ENCODE measurements at regions not wholly inside any gene's neighbourhood (a gene's known extent, or its start where the extent isn't known, plus 50 kb on each side); places are given as distances from the start of the nearest gene placed in this dataset.

- in situ Hi-C loops (cut with MboI; ENCODE audit: low pct_unique_long_range_greater_than_20kb, low sequenced_read_pairs): no loop called here
- no peak for DNase-seq
These were observed 487.6 kb downstream of the COG6 start for GRCh38 chr13:40143106-40143505.

- no peak for DNase-seq
- in situ Hi-C loops (cut with MboI; ENCODE audit: low pct_unique_long_range_greater_than_20kb, low sequenced_read_pairs): no loop called here
These were observed 488.1 kb downstream of the COG6 start for GRCh38 chr13:40143559-40143958.

GRCh38 chr13:40145139-40145538 lies 489.7 kb downstream of the COG6 start:
- in situ Hi-C loops (cut with MboI; ENCODE audit: low pct_unique_long_range_greater_than_20kb, low sequenced_read_pairs): no loop called here
- DNase-seq: no peak

GRCh38 chr13:40146063-40146462 lies 490.6 kb downstream of the COG6 start:
- no peak for DNase-seq

DNA sequence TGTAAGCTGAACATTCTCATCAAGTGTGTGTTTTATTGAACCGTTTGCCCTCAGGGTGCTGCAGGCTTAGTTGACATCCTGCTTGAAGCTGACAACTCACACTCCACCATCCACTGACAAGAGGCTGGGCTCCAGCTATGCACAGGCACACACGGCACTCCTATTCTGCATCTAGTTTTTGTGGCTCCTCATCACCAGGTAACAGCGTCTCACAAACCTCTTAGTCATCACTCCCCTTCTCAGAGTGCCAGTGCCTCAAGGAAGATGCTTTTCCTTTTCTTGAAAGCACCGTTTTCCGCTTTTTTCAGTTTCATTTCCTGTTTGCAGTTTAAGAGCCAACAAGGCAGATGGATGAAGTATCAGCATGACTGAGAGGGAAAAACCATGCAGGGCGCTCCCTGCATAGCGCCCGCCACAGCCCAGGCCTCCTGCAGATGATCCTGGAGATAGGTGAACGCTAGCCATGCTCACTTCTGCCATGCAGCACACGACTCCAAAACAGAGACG lies 491.2 kb downstream of the COG6 start:
- in situ Hi-C loops (cut with MboI; ENCODE audit: low pct_unique_long_range_greater_than_20kb, low sequenced_read_pairs): no loop called here
- DNase-seq: no peak

More at GRCh38 chr13:40146063-40146462, 490.6 kb downstream of the COG6 start:
- in situ Hi-C loops (cut with MboI; ENCODE audit: low pct_unique_long_range_greater_than_20kb, low sequenced_read_pairs): no loop called here

GRCh38 chr13:40148101-40148500 lies 492.6 kb downstream of the COG6 start:
- no peak for DNase-seq

DNA sequence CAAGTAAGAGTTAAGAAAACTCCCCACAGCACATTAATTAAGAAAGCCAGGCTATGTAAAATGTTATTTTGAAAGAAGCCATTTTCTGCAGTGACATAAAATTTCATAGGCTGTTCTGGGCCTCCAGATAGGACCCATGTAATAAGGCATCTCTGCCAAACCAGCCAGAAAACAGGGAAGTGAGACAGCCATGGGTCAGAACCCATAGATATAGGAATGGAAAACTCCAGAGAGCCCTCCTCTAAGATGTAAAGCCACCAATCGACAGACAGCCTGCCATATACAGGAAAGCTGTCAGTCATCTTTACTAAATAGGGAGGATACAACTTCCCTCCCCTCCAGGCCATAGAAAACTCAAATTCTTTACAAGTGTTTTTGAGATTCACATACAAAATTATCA lies 493.3 kb downstream of the COG6 start:
- no peak for DNase-seq
- in situ Hi-C loops (cut with MboI; ENCODE audit: low pct_unique_long_range_greater_than_20kb, low sequenced_read_pairs): no loop called here

More at GRCh38 chr13:40148101-40148500, 492.6 kb downstream of the COG6 start:
- in situ Hi-C loops (cut with MboI; ENCODE audit: low pct_unique_long_range_greater_than_20kb, low sequenced_read_pairs): no loop called here

GRCh38 chr13:40149611-40150274 lies 494.3 kb downstream of the COG6 start:
- DNase-seq: no peak
- in situ Hi-C loops (cut with MboI; ENCODE audit: low pct_unique_long_range_greater_than_20kb, low sequenced_read_pairs): no loop called here

GRCh38 chr13:40151673-40152072 lies 496.2 kb downstream of the COG6 start:
- no peak for DNase-seq
- in situ Hi-C loops (cut with MboI; ENCODE audit: low pct_unique_long_range_greater_than_20kb, low sequenced_read_pairs): no loop called here

- in situ Hi-C loops (cut with MboI; ENCODE audit: low pct_unique_long_range_greater_than_20kb, low sequenced_read_pairs): no loop called here
- peak; percentile 6 for DNase-seq
These were observed 496.7 kb downstream of the COG6 start for GRCh38 chr13:40152145-40152544.

DNA sequence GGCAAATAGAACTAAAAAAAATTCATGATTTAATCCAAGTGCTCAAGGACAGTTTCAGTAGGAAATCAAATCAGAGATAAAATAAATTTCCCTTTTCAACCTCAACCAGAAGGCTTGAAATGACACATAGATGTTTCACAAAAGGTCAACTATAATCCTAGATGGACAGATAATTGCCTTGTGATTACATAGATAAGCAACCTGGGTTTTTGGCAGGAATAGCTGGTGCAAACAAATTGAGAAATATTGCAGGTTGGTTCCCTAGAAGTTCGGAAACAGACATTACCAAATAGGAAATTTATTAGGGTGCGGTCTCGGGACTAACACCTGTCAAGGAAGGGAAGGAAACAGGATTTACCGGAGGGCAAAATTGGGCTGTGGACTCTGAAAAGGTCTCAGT lies 497.5 kb downstream of the COG6 start:
- DNase-seq: no peak
- in situ Hi-C loops (cut with MboI; ENCODE audit: low pct_unique_long_range_greater_than_20kb, low sequenced_read_pairs): no loop called here

- in situ Hi-C loops (cut with MboI; ENCODE audit: low pct_unique_long_range_greater_than_20kb, low sequenced_read_pairs): no loop called here
- DNase-seq: no peak
These were observed 498.1 kb downstream of the COG6 start for GRCh38 chr13:40153516-40153915.

GRCh38 chr13:40155201-40155600 lies 499.7 kb downstream of the COG6 start:
- in situ Hi-C loops (cut with MboI; ENCODE audit: low pct_unique_long_range_greater_than_20kb, low sequenced_read_pairs): no loop called here

DNA sequence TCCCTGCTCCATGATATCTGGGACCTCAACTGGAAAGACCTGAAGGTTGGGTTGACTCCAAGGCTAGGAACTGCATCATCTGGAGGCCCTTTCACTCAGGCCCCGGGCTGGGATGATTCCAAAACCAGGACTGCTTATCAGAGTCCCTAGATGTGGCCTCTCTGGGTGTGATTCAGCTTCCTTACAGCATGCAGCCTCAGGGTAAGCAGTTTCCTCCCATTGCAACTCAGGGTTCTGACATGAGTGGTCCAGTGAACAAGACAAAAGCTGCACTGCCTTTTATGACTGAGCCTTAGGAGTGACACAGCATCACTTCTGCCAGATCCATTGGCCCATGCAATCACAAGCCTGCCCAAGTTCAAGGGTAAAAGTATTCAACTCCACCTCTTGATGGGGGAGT lies 502.8 kb downstream of the COG6 start:
- DNase-seq: no peak
- in situ Hi-C loops (cut with MboI; ENCODE audit: low pct_unique_long_range_greater_than_20kb, low sequenced_read_pairs): no loop called here

More at GRCh38 chr13:40155201-40155600, 499.7 kb downstream of the COG6 start:
- no peak for DNase-seq

GRCh38 chr13:40158757-40159156 lies 503.3 kb downstream of the COG6 start:
- in situ Hi-C loops (cut with MboI; ENCODE audit: low pct_unique_long_range_greater_than_20kb, low sequenced_read_pairs): no loop called here
- DNase-seq: no peak

GRCh38 chr13:40159736-40160135 lies 504.3 kb downstream of the COG6 start:
- in situ Hi-C loops (cut with MboI; ENCODE audit: low pct_unique_long_range_greater_than_20kb, low sequenced_read_pairs): no loop called here
- no peak for DNase-seq

DNA sequence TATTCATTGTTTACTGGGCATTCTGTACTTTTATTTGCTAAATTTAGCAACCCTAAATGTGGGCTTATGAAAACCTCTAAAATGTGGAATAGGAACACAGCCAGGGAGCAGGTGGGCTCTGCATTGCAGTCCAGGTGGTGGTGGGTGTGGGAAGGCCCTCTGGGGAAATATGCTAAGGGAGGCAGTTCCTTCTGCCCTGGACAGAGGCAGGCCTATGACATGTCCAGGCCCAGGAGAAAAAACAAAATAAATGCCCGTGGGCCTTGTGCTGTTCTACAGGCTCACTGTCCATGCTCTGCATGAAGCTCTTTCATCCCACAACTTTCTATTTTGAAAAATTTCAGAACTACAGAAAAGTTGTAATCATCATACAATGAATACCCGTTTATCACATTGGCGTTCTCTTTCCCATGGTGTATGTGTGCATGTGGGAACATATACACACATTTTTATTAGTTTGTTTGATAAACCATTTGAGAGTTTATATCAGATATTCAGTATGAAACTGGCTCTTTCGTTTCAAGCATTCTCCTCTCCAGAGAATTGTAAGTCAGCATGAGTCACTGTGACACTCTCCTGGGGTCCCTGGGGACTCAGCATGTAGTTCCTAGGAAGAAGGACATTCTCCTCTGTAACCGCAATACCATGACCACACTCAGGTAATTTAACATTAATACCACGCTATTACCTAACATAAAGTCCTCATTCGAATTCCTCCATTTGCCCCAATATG lies 505.3 kb downstream of the COG6 start:
- in situ Hi-C loops (cut with MboI; ENCODE audit: low pct_unique_long_range_greater_than_20kb, low sequenced_read_pairs): no loop called here
- no peak for DNase-seq

DNA sequence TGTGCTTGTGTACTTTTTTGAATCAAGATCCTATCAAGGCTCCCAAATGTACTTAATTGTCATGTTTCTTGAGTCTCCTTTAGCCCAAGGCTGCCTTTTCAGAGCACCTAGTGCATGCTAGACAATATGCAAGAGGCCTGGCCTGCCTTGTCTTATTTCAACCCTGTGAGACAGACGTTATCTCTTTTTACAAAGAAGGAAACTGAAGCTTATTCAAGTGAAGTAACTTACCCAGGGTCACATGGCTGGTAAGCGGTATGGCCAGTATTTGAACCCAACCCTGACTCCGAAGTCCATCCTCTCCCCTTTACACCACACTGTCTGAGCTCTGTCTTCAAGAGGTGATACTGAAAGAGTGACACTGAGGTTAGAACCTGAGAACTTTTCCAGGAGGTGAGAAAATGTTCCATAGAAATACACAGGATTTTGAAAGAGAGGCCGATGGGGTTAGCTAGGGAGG lies 505.1 kb downstream of the FOXO1 start:
- in situ Hi-C loops (cut with MboI; ENCODE audit: low pct_unique_long_range_greater_than_20kb, low sequenced_read_pairs): no loop called here
- no peak for DNase-seq

DNA sequence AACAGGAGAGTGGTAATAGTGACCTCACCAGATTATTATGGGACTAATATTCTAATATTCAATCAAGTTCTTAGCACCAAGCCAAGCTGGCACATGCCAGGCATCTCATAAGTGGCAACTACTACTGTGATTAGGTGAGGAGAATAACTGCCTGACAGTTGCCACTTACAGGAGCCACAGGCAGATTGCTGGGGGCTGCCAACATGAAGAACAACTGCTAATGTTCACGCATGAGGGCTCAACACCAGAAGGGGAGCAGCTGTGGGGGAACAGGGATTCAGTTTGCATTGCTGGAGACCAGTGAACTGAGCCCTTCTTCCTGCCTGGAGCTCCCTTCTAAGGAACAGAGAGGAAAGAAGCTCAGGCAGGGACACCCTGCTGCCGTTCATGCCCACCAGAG lies 504.5 kb downstream of the FOXO1 start:
- in situ Hi-C loops (cut with MboI; ENCODE audit: low pct_unique_long_range_greater_than_20kb, low sequenced_read_pairs): no loop called here
- DNase-seq: no peak
